Limb (tissue), 2 donors: ENCODE measurements at regions not wholly inside any gene's neighbourhood (a gene's known extent, or its start where the extent isn't known, plus 50 kb on each side); places are given as distances from the start of the nearest gene placed in this dataset.
"Not testable (repeated sequence)": the region's sequence is repeated elsewhere in the genome, so short reads cannot be mapped to it uniquely, and the experiment has no call there.

Experiments
- DNase-seq, 2 donors: peaks; one replicate each; pipeline ENCODE4 v3.0.0-alpha.2; 2016; ENCODE audit errors: extremely low spot score in 2 of 2

- DNase-seq = no peak
These were observed 140.2 kb downstream of the NUFIP1 start for GRCh38 chr13:44848920-44849676.

- DNase-seq = not testable (repeated sequence)
These were observed 143.8 kb downstream of the NUFIP1 start for GRCh38 chr13:44845281-44846058.

GRCh38 chr13:44844786-44845185 lies 144.5 kb downstream of the NUFIP1 start:
- DNase-seq = no peak

GRCh38 chr13:44843403-44843802 lies 145.9 kb downstream of the NUFIP1 start:
- no peak for DNase-seq

GRCh38 chr13:44842158-44842557 lies 147.1 kb downstream of the NUFIP1 start:
- no peak for DNase-seq

GRCh38 chr13:44840131-44840530 lies 149.1 kb downstream of the NUFIP1 start:
- DNase-seq = no peak

GRCh38 chr13:44837250-44837649 lies 152.0 kb downstream of the NUFIP1 start:
- no peak for DNase-seq

- DNase-seq = no peak
These were observed 154.9 kb downstream of the NUFIP1 start for GRCh38 chr13:44834404-44834803.

GRCh38 chr13:44833626-44834025 lies 155.6 kb downstream of the NUFIP1 start:
- no peak for DNase-seq

GRCh38 chr13:44833139-44833538 lies 156.1 kb downstream of the NUFIP1 start:
- DNase-seq = no peak

GRCh38 chr13:44826591-44827350 lies 162.5 kb downstream of the NUFIP1 start:
- no peak for DNase-seq

- DNase-seq = no peak
These were observed 163.3 kb downstream of the NUFIP1 start for GRCh38 chr13:44825953-44826352.

- not testable (repeated sequence) for DNase-seq
These were observed 165.7 kb downstream of the NUFIP1 start for GRCh38 chr13:44823555-44823954.

- no peak for DNase-seq
These were observed 167.0 kb downstream of the NUFIP1 start for GRCh38 chr13:44822291-44822690.

GRCh38 chr13:44819772-44820171 lies 169.5 kb downstream of the NUFIP1 start:
- DNase-seq = no peak

GRCh38 chr13:44819245-44819644 lies 170.0 kb downstream of the NUFIP1 start:
- no peak for DNase-seq

GRCh38 chr13:44818428-44818827 lies 170.8 kb downstream of the NUFIP1 start:
- no peak for DNase-seq

- no peak for DNase-seq
These were observed 171.3 kb downstream of the NUFIP1 start for GRCh38 chr13:44818016-44818415.

GRCh38 chr13:44817131-44817671 lies 172.1 kb downstream of the NUFIP1 start:
- DNase-seq = no peak

GRCh38 chr13:44816701-44817100 lies 172.6 kb downstream of the NUFIP1 start:
- DNase-seq = no peak

- DNase-seq = no peak
These were observed 173.6 kb downstream of the NUFIP1 start for GRCh38 chr13:44815623-44816022.

- no peak for DNase-seq
These were observed 174.4 kb downstream of the NUFIP1 start for GRCh38 chr13:44814836-44815235.
